IPS DF 6.9 (cell line): ENCODE measurements at regions not wholly inside any gene's neighbourhood (a gene's known extent, or its start where the extent isn't known, plus 50 kb on each side); places are given as distances from the start of the nearest gene placed in this dataset.

ENCODE experiments used
- DNase-seq: peaks from one replicate; pipeline ENCODE4 v3.0.0-alpha.2; 2013; ENCODE audit warnings: low read depth, low spot score
- H3K27ac ChIP-seq: one replicate; pipeline ENCODE4 v1.5.1; 2013; ENCODE audit warnings: low read length, control low read depth
- H3K27me3 ChIP-seq: 2 replicates; pipeline ENCODE4 v1.6.1; 2013; ENCODE audit warnings: mild to moderate bottlenecking, low read length; ENCODE audit not compliant: control insufficient read depth, insufficient read depth
- H3K36me3 ChIP-seq: 2 replicates; pipeline ENCODE4 v1.6.1; 2013; ENCODE audit warnings: low read length; ENCODE audit not compliant: control insufficient read depth, insufficient read depth
- H3K4me1 ChIP-seq: 2 replicates; pipeline ENCODE4 v1.6.1; 2013; ENCODE audit warnings: low read length; ENCODE audit not compliant: control insufficient read depth, insufficient read depth
- H3K4me3 ChIP-seq: 2 replicates; pipeline ENCODE4 v1.5.1; 2013; ENCODE audit warnings: mild to moderate bottlenecking, low read length
- H3K9me3 ChIP-seq: 2 replicates; pipeline ENCODE4 v1.6.1; 2013; ENCODE audit warnings: low read length, inconsistent platforms; ENCODE audit not compliant: control insufficient read depth, insufficient read depth
- WGBS: extraction: QIAGEN DNeasy Blood & Tissue Kit; methylation state at CpG from one replicate; pipeline ENCODE4 v1.1.7; 2013; ENCODE audit warnings: mixed read lengths, missing lambda C conversion rate; ENCODE audit not compliant: insufficient read length, insufficient coverage; 5-methylcytosine and 5-hydroxymethylcytosine counted together

GRCh38 chr4:19752599-19752998 lies 499.1 kb upstream of the SLIT2 start:
- no peaks in the 10 kb centered on the region for H3K36me3 ChIP-seq
- no peaks in the 10 kb centered on the region for H3K9me3 ChIP-seq
- DNase-seq, result no peak
- no peaks in the 10 kb centered on the region for H3K27me3 ChIP-seq
- no peak overlapping the region for H3K4me3 ChIP-seq
- H3K27ac ChIP-seq, result no peak overlapping the region
- no CpG with 5 or more reads among the region's 1 CpG for WGBS
- H3K4me1 ChIP-seq, result no peaks in the 10 kb centered on the region

GRCh38 chr4:19748519-19749479 lies 502.9 kb upstream of the SLIT2 start:
- no CpG with 5 or more reads among the region's 3 CpGs for WGBS
- H3K4me3 ChIP-seq, result no peak overlapping the region
- no peaks in the 10 kb centered on the region for H3K4me1 ChIP-seq
- no peak for DNase-seq
- no peaks in the 10 kb centered on the region for H3K36me3 ChIP-seq
- no peaks in the 10 kb centered on the region for H3K9me3 ChIP-seq
- no peaks in the 10 kb centered on the region for H3K27me3 ChIP-seq
- no peak overlapping the region for H3K27ac ChIP-seq

GRCh38 chr4:19746377-19746776 lies 505.3 kb upstream of the SLIT2 start:
- Histone ChIP-seq H3K9me3 (no peaks in the 10 kb centered on the region), H3K27ac (no peak overlapping the region), H3K36me3 (no peaks in the 10 kb centered on the region), H3K4me3 (no peak overlapping the region), H3K27me3 (no peaks in the 10 kb centered on the region), H3K4me1 (no peaks in the 10 kb centered on the region)
- no peak for DNase-seq
- no CpG with 5 or more reads among the region's 2 CpGs for WGBS

GRCh38 chr4:19743115-19743638 lies 508.5 kb upstream of the SLIT2 start:
- H3K9me3 ChIP-seq, result no peaks in the 10 kb centered on the region
- no peak overlapping the region for H3K27ac ChIP-seq
- WGBS, result no CpG with 5 or more reads among the region's 2 CpGs
- no peak for DNase-seq
- no peaks in the 10 kb centered on the region for H3K4me1 ChIP-seq
- H3K27me3 ChIP-seq, result no peaks in the 10 kb centered on the region
- H3K4me3 ChIP-seq, result no peak overlapping the region
- H3K36me3 ChIP-seq, result no peaks in the 10 kb centered on the region

GRCh38 chr4:19739101-19739651 lies 512.5 kb upstream of the SLIT2 start:
- Histone ChIP-seq H3K27me3 (no peaks in the 10 kb centered on the region), H3K4me3 (no peak overlapping the region), H3K27ac (no peak overlapping the region), H3K9me3 (no peaks in the 10 kb centered on the region), H3K4me1 (no peaks in the 10 kb centered on the region), H3K36me3 (no peaks in the 10 kb centered on the region)
- no peak for DNase-seq
- no CpG with 5 or more reads among the region's 7 CpGs for WGBS

GRCh38 chr4:19736968-19737756 lies 514.5 kb upstream of the SLIT2 start:
- WGBS, result no CpG with 5 or more reads among the region's 1 CpG
- no peak for DNase-seq
- Histone ChIP-seq H3K27ac (no peak overlapping the region), H3K4me3 (no peak overlapping the region), H3K27me3 (no peaks in the 10 kb centered on the region), H3K36me3 (no peaks in the 10 kb centered on the region), H3K4me1 (no peaks in the 10 kb centered on the region), H3K9me3 (no peaks in the 10 kb centered on the region)

- no peaks in the 10 kb centered on the region for H3K27me3 ChIP-seq
- no peak for DNase-seq
- H3K9me3 ChIP-seq, result no peaks in the 10 kb centered on the region
- H3K4me3 ChIP-seq, result no peak overlapping the region
- no peak overlapping the region for H3K27ac ChIP-seq
- H3K36me3 ChIP-seq, result no peaks in the 10 kb centered on the region
- H3K4me1 ChIP-seq, result no peaks in the 10 kb centered on the region
Observed at GRCh38 chr4:19735012-19735411, 516.7 kb upstream of the SLIT2 start.

- H3K4me3 ChIP-seq, result no peak overlapping the region
- no peak for DNase-seq
- WGBS, result no CpG with 5 or more reads among the region's 8 CpGs
- H3K4me1 ChIP-seq, result no peaks in the 10 kb centered on the region
- H3K27me3 ChIP-seq, result no peaks in the 10 kb centered on the region
- H3K36me3 ChIP-seq, result no peaks in the 10 kb centered on the region
- no peaks in the 10 kb centered on the region for H3K9me3 ChIP-seq
- H3K27ac ChIP-seq, result no peak overlapping the region
Observed at GRCh38 chr4:19729886-19730651, 521.6 kb upstream of the SLIT2 start.

GRCh38 chr4:19728773-19729172 lies 522.9 kb upstream of the SLIT2 start:
- H3K27me3 ChIP-seq, result no peaks in the 10 kb centered on the region
- no peak overlapping the region for H3K4me3 ChIP-seq
- no peak overlapping the region for H3K27ac ChIP-seq
- no peak for DNase-seq
- H3K36me3 ChIP-seq, result no peaks in the 10 kb centered on the region
- H3K4me1 ChIP-seq, result no peaks in the 10 kb centered on the region
- no CpG with 5 or more reads among the region's 1 CpG for WGBS
- no peaks in the 10 kb centered on the region for H3K9me3 ChIP-seq

GRCh38 chr4:19727141-19727540 lies 524.6 kb upstream of the SLIT2 start:
- no CpG with 5 or more reads among the region's 8 CpGs for WGBS
- no peaks in the 10 kb centered on the region for H3K27me3 ChIP-seq
- no peaks in the 10 kb centered on the region for H3K36me3 ChIP-seq
- no peak overlapping the region for H3K27ac ChIP-seq
- DNase-seq, result no peak
- H3K9me3 ChIP-seq, result no peaks in the 10 kb centered on the region
- no peak overlapping the region for H3K4me3 ChIP-seq
- no peaks in the 10 kb centered on the region for H3K4me1 ChIP-seq
